ENCODE measurements at regions not wholly inside any gene's neighbourhood (a gene's known extent, or its start where the extent isn't known, plus 50 kb on each side); places are given as distances from the start of the nearest gene placed in this dataset.
"Not testable (repeated sequence)": the region's sequence is repeated elsewhere in the genome, so short reads cannot be mapped to it uniquely, and the experiment has no call there.

- Histone ChIP-seq H3K9ac (ENCODE audit: insufficient read length) (no peak overlapping the region), H3K36me3 (ENCODE audit: insufficient read depth, low read length) (no peaks in the 10 kb centered on the region), H3K9me3 (ENCODE audit: low read depth, low read length) (no peaks in the 10 kb centered on the region), H3K4me3 (no peak overlapping the region), H3K27ac (no peak overlapping the region)
- TF ChIP-seq EZH2 (IDR thresholded peaks at IDR 0.05) (no peak), FOXP2 (optimal IDR thresholded peaks at IDR 0.05; ENCODE audit: control extremely low read depth, extremely low read length, insufficient read depth) (no peak), POLR2AphosphoS5 (IDR thresholded peaks at IDR 0.05; ENCODE audit: borderline replicate concordance, low read depth, low read length) (no peak)
- no peak for DNase-seq (ENCODE audit: low read depth, low spot score)
Observed at GRCh38 chr2:198285216-198285615, 480.8 kb downstream of the PLCL1 start.

GRCh38 chr2:198283146-198283545 is 478.8 kb downstream of the PLCL1 start:
- H3K27ac ChIP-seq: no peak overlapping the region
- no peaks in the 10 kb centered on the region for H3K9me3 ChIP-seq (ENCODE audit: low read depth, low read length)
- DNase-seq (ENCODE audit: low read depth, low spot score): no peak

GRCh38 chr2:198282061-198282460 is 477.7 kb downstream of the PLCL1 start:
- TF ChIP-seq POLR2AphosphoS5 (IDR thresholded peaks at IDR 0.05; ENCODE audit: borderline replicate concordance, low read depth, low read length) (no peak), FOXP2 (optimal IDR thresholded peaks at IDR 0.05; ENCODE audit: control extremely low read depth, extremely low read length, insufficient read depth) (no peak), EZH2 (IDR thresholded peaks at IDR 0.05) (no peak)
- DNase-seq (ENCODE audit: low read depth, low spot score): no peak
- no peak overlapping the region for H3K9ac ChIP-seq (ENCODE audit: insufficient read length)
- no peaks in the 10 kb centered on the region for H3K9me3 ChIP-seq (ENCODE audit: low read depth, low read length)
- no peaks in the 10 kb centered on the region for H3K36me3 ChIP-seq (ENCODE audit: insufficient read depth, low read length)
- H3K27ac ChIP-seq: no peak overlapping the region
- no peak overlapping the region for H3K4me3 ChIP-seq

More at GRCh38 chr2:198283146-198283545, 478.8 kb downstream of the PLCL1 start:
- Histone ChIP-seq H3K4me3 (no peak overlapping the region), H3K36me3 (ENCODE audit: insufficient read depth, low read length) (no peaks in the 10 kb centered on the region), H3K9ac (ENCODE audit: insufficient read length) (no peak overlapping the region)
- no peak for TF ChIP-seq EZH2 (IDR thresholded peaks at IDR 0.05)
- no peak for TF ChIP-seq POLR2AphosphoS5 (IDR thresholded peaks at IDR 0.05; ENCODE audit: borderline replicate concordance, low read depth, low read length)
- TF ChIP-seq FOXP2 (optimal IDR thresholded peaks at IDR 0.05; ENCODE audit: control extremely low read depth, extremely low read length, insufficient read depth): no peak

GRCh38 chr2:198280145-198280544 is 475.8 kb downstream of the PLCL1 start:
- no peak overlapping the region for H3K4me3 ChIP-seq
- H3K27ac ChIP-seq: no peak overlapping the region
- no peaks in the 10 kb centered on the region for H3K36me3 ChIP-seq (ENCODE audit: insufficient read depth, low read length)
- DNase-seq (ENCODE audit: low read depth, low spot score): no peak
- TF ChIP-seq EZH2 (IDR thresholded peaks at IDR 0.05) (no peak), FOXP2 (optimal IDR thresholded peaks at IDR 0.05; ENCODE audit: control extremely low read depth, extremely low read length, insufficient read depth) (no peak), POLR2AphosphoS5 (IDR thresholded peaks at IDR 0.05; ENCODE audit: borderline replicate concordance, low read depth, low read length) (no peak)
- no peak overlapping the region for H3K9ac ChIP-seq (ENCODE audit: insufficient read length)
- no peaks in the 10 kb centered on the region for H3K9me3 ChIP-seq (ENCODE audit: low read depth, low read length)

GRCh38 chr2:198279026-198279425 is 474.6 kb downstream of the PLCL1 start:
- Histone ChIP-seq H3K36me3 (ENCODE audit: insufficient read depth, low read length) (no peaks in the 10 kb centered on the region), H3K4me3 (peak overlapping the region; percentile 48), H3K9me3 (ENCODE audit: low read depth, low read length) (no peaks in the 10 kb centered on the region), H3K27ac (peak overlapping the region; percentile 76), H3K9ac (ENCODE audit: insufficient read length) (peak overlapping the region; percentile 17)
- no peak for DNase-seq (ENCODE audit: low read depth, low spot score)
- TF ChIP-seq FOXP2 (optimal IDR thresholded peaks at IDR 0.05; ENCODE audit: control extremely low read depth, extremely low read length, insufficient read depth): no peak
- TF ChIP-seq POLR2AphosphoS5 (IDR thresholded peaks at IDR 0.05; ENCODE audit: borderline replicate concordance, low read depth, low read length): no peak
- no peak for TF ChIP-seq EZH2 (IDR thresholded peaks at IDR 0.05)

GRCh38 chr2:198277181-198277580 is 472.8 kb downstream of the PLCL1 start:
- Histone ChIP-seq H3K4me3 (no peak overlapping the region), H3K27ac (no peak overlapping the region), H3K9ac (ENCODE audit: insufficient read length) (no peak overlapping the region), H3K36me3 (ENCODE audit: insufficient read depth, low read length) (no peaks in the 10 kb centered on the region), H3K9me3 (ENCODE audit: low read depth, low read length) (no peaks in the 10 kb centered on the region)
- no peak for TF ChIP-seq EZH2 (IDR thresholded peaks at IDR 0.05)
- TF ChIP-seq POLR2AphosphoS5 (IDR thresholded peaks at IDR 0.05; ENCODE audit: borderline replicate concordance, low read depth, low read length): no peak
- no peak for TF ChIP-seq FOXP2 (optimal IDR thresholded peaks at IDR 0.05; ENCODE audit: control extremely low read depth, extremely low read length, insufficient read depth)
- DNase-seq (ENCODE audit: low read depth, low spot score): no peak

GRCh38 chr2:198273660-198274059 is 469.3 kb downstream of the PLCL1 start:
- no peaks in the 10 kb centered on the region for H3K36me3 ChIP-seq (ENCODE audit: insufficient read depth, low read length)
- H3K27ac ChIP-seq: no peak overlapping the region
- DNase-seq (ENCODE audit: low read depth, low spot score): no peak
- no peaks in the 10 kb centered on the region for H3K9me3 ChIP-seq (ENCODE audit: low read depth, low read length)
- H3K4me3 ChIP-seq: no peak overlapping the region
- no peak for TF ChIP-seq EZH2 (IDR thresholded peaks at IDR 0.05)
- no peak for TF ChIP-seq POLR2AphosphoS5 (IDR thresholded peaks at IDR 0.05; ENCODE audit: borderline replicate concordance, low read depth, low read length)
- no peak for TF ChIP-seq FOXP2 (optimal IDR thresholded peaks at IDR 0.05; ENCODE audit: control extremely low read depth, extremely low read length, insufficient read depth)
- H3K9ac ChIP-seq (ENCODE audit: insufficient read length): no peak overlapping the region

- not testable (repeated sequence) for H3K36me3 ChIP-seq (ENCODE audit: insufficient read depth, low read length); H3K27ac ChIP-seq; H3K4me3 ChIP-seq; DNase-seq (ENCODE audit: low read depth, low spot score); H3K9me3 ChIP-seq (ENCODE audit: low read depth, low read length); H3K9ac ChIP-seq (ENCODE audit: insufficient read length)
Observed at GRCh38 chr2:198270157-198270556, 465.8 kb downstream of the PLCL1 start.

- no peak for TF ChIP-seq FOXP2 (optimal IDR thresholded peaks at IDR 0.05; ENCODE audit: control extremely low read depth, extremely low read length, insufficient read depth)
- no peak for TF ChIP-seq EZH2 (IDR thresholded peaks at IDR 0.05)
- no peak for TF ChIP-seq POLR2AphosphoS5 (IDR thresholded peaks at IDR 0.05; ENCODE audit: borderline replicate concordance, low read depth, low read length)
- H3K9ac ChIP-seq (ENCODE audit: insufficient read length): no peak overlapping the region
- no peak overlapping the region for H3K4me3 ChIP-seq
- H3K9me3 ChIP-seq (ENCODE audit: low read depth, low read length): no peaks in the 10 kb centered on the region
- no peak for DNase-seq (ENCODE audit: low read depth, low spot score)
- H3K27ac ChIP-seq: no peak overlapping the region
- no peaks in the 10 kb centered on the region for H3K36me3 ChIP-seq (ENCODE audit: insufficient read depth, low read length)
Observed at GRCh38 chr2:198268519-198268918, 464.1 kb downstream of the PLCL1 start.
